ENCODE measurements at regions not wholly inside any gene's neighbourhood (a gene's known extent, or its start where the extent isn't known, plus 50 kb on each side); places are given as distances from the start of the nearest gene placed in this dataset.

GRCh38 chr16:76800196-76800595, 390.8 kb upstream of the MON1B start:
- no peak overlapping the region for H3K4me3 Mint-ChIP-seq
- H3K36me3 Mint-ChIP-seq: no peaks in the 10 kb centered on the region
- no peak for DNase-seq
- no peak for ATAC-seq (ENCODE audit: low read depth)
- H3K4me1 Mint-ChIP-seq: no peaks in the 10 kb centered on the region
- H3K27me3 Mint-ChIP-seq: no peaks in the 10 kb centered on the region
- H3K27ac Mint-ChIP-seq: no peak overlapping the region
- POLR2A ChIA-PET: no interaction called here
- H3K9me3 Mint-ChIP-seq: peaks cover 5% of the 10 kb centered on the region

GRCh38 chr16:76801357-76801756, 389.6 kb upstream of the MON1B start:
- Mint-ChIP-seq H3K27me3 (no peaks in the 10 kb centered on the region), H3K27ac (no peak overlapping the region), H3K4me1 (no peaks in the 10 kb centered on the region), H3K4me3 (no peak overlapping the region), H3K9me3 (peaks cover 5% of the 10 kb centered on the region), H3K36me3 (no peaks in the 10 kb centered on the region)
- DNase-seq (no peak), ATAC-seq (ENCODE audit: low read depth) (no peak)
- POLR2A ChIA-PET: no interaction called here

- ATAC-seq (ENCODE audit: low read depth): no peak
- H3K4me1 Mint-ChIP-seq: no peaks in the 10 kb centered on the region
- no peaks in the 10 kb centered on the region for H3K36me3 Mint-ChIP-seq
- POLR2A ChIA-PET: no interaction called here
- H3K4me3 Mint-ChIP-seq: no peak overlapping the region
- H3K27ac Mint-ChIP-seq: no peak overlapping the region
- no peak for DNase-seq
- no peaks in the 10 kb centered on the region for H3K27me3 Mint-ChIP-seq
- peaks cover 4% of the 10 kb centered on the region for H3K9me3 Mint-ChIP-seq
Measured at GRCh38 chr16:76816475-76816874, 374.5 kb upstream of the MON1B start.

- Mint-ChIP-seq H3K27ac (no peak overlapping the region), H3K27me3 (no peaks in the 10 kb centered on the region), H3K4me3 (no peak overlapping the region), H3K9me3 (peaks cover 7% of the 10 kb centered on the region), H3K36me3 (no peaks in the 10 kb centered on the region), H3K4me1 (no peaks in the 10 kb centered on the region)
- POLR2A ChIA-PET: no interaction called here
- DNase-seq (no peak), ATAC-seq (ENCODE audit: low read depth) (no peak)
Measured at GRCh38 chr16:76818606-76819181, 372.3 kb upstream of the MON1B start.

- no peak for ATAC-seq (ENCODE audit: low read depth)
- H3K27ac Mint-ChIP-seq: no peak overlapping the region
Measured at GRCh38 chr16:76819226-76819916, 371.6 kb upstream of the MON1B start.

GRCh38 chr16:76824221-76824620, 366.8 kb upstream of the MON1B start:
- no peak for ATAC-seq (ENCODE audit: low read depth)
- POLR2A ChIA-PET: no interaction called here
- Mint-ChIP-seq H3K36me3 (no peaks in the 10 kb centered on the region), H3K27me3 (no peaks in the 10 kb centered on the region), H3K27ac (no peak overlapping the region), H3K9me3 (peaks cover 8% of the 10 kb centered on the region), H3K4me1 (no peaks in the 10 kb centered on the region), H3K4me3 (no peak overlapping the region)
- no peak for DNase-seq

More at GRCh38 chr16:76819226-76819916, 371.6 kb upstream of the MON1B start:
- no peaks in the 10 kb centered on the region for H3K27me3 Mint-ChIP-seq
- H3K9me3 Mint-ChIP-seq: peaks cover 8% of the 10 kb centered on the region
- H3K36me3 Mint-ChIP-seq: no peaks in the 10 kb centered on the region
- DNase-seq: no peak
- no peak overlapping the region for H3K4me3 Mint-ChIP-seq
- POLR2A ChIA-PET: no interaction called here
- H3K4me1 Mint-ChIP-seq: no peaks in the 10 kb centered on the region

GRCh38 chr16:76824791-76825190, 366.2 kb upstream of the MON1B start:
- H3K36me3 Mint-ChIP-seq: no peaks in the 10 kb centered on the region
- no peaks in the 10 kb centered on the region for H3K4me1 Mint-ChIP-seq
- ATAC-seq (ENCODE audit: low read depth) (no peak), DNase-seq (no peak)
- no peak overlapping the region for H3K27ac Mint-ChIP-seq
- POLR2A ChIA-PET: no interaction called here
- no peak overlapping the region for H3K4me3 Mint-ChIP-seq
- H3K27me3 Mint-ChIP-seq: no peaks in the 10 kb centered on the region
- H3K9me3 Mint-ChIP-seq: peaks cover 8% of the 10 kb centered on the region

- Mint-ChIP-seq H3K4me3 (no peak overlapping the region), H3K4me1 (no peaks in the 10 kb centered on the region), H3K9me3 (peaks cover 3% of the 10 kb centered on the region), H3K36me3 (no peaks in the 10 kb centered on the region), H3K27ac (no peak overlapping the region), H3K27me3 (no peaks in the 10 kb centered on the region)
- no peak for ATAC-seq (ENCODE audit: low read depth)
- no peak for DNase-seq
- POLR2A ChIA-PET: no interaction called here
Measured at GRCh38 chr16:76835339-76835738, 355.7 kb upstream of the MON1B start.

GRCh38 chr16:76835779-76836300, 355.1 kb upstream of the MON1B start:
- DNase-seq: no peak
- POLR2A ChIA-PET: no interaction called here
- no peaks in the 10 kb centered on the region for H3K27me3 Mint-ChIP-seq
- H3K4me3 Mint-ChIP-seq: no peak overlapping the region
- peaks cover 3% of the 10 kb centered on the region for H3K9me3 Mint-ChIP-seq
- no peak overlapping the region for H3K27ac Mint-ChIP-seq
- no peaks in the 10 kb centered on the region for H3K4me1 Mint-ChIP-seq
- ATAC-seq (ENCODE audit: low read depth): no peak
- no peaks in the 10 kb centered on the region for H3K36me3 Mint-ChIP-seq

- POLR2A ChIA-PET: no interaction called here
- no peaks in the 10 kb centered on the region for H3K4me1 Mint-ChIP-seq
- peaks cover 2% of the 10 kb centered on the region for H3K9me3 Mint-ChIP-seq
- no peak overlapping the region for H3K4me3 Mint-ChIP-seq
- no peak overlapping the region for H3K27ac Mint-ChIP-seq
- DNase-seq (no peak), ATAC-seq (ENCODE audit: low read depth) (no peak)
- H3K36me3 Mint-ChIP-seq: no peaks in the 10 kb centered on the region
- no peaks in the 10 kb centered on the region for H3K27me3 Mint-ChIP-seq
Measured at GRCh38 chr16:76837872-76838271, 353.1 kb upstream of the MON1B start.

GRCh38 chr16:76854234-76854633, 336.8 kb upstream of the MON1B start:
- POLR2A ChIA-PET: no interaction called here
- Mint-ChIP-seq H3K9me3 (no peaks in the 10 kb centered on the region), H3K27me3 (no peaks in the 10 kb centered on the region), H3K36me3 (no peaks in the 10 kb centered on the region), H3K4me1 (no peaks in the 10 kb centered on the region), H3K4me3 (no peak overlapping the region), H3K27ac (no peak overlapping the region)
- ATAC-seq (ENCODE audit: low read depth): no peak
- no peak for DNase-seq

GRCh38 chr16:76856112-76856511, 334.9 kb upstream of the MON1B start:
- ATAC-seq (ENCODE audit: low read depth): no peak
- Mint-ChIP-seq H3K9me3 (no peaks in the 10 kb centered on the region), H3K4me1 (no peaks in the 10 kb centered on the region), H3K4me3 (no peak overlapping the region), H3K27me3 (no peaks in the 10 kb centered on the region), H3K36me3 (no peaks in the 10 kb centered on the region), H3K27ac (no peak overlapping the region)
- POLR2A ChIA-PET: no interaction called here
- no peak for DNase-seq

- Mint-ChIP-seq H3K36me3 (no peaks in the 10 kb centered on the region), H3K4me3 (no peak overlapping the region), H3K4me1 (no peaks in the 10 kb centered on the region), H3K27me3 (no peaks in the 10 kb centered on the region), H3K9me3 (peaks cover 1% of the 10 kb centered on the region), H3K27ac (no peak overlapping the region)
- no peak for DNase-seq
- ATAC-seq (ENCODE audit: low read depth): no peak
- POLR2A ChIA-PET: no interaction called here
Measured at GRCh38 chr16:76857402-76857801, 333.6 kb upstream of the MON1B start.

- H3K4me1 Mint-ChIP-seq: no peaks in the 10 kb centered on the region
- H3K27ac Mint-ChIP-seq: no peak overlapping the region
- no peaks in the 10 kb centered on the region for H3K36me3 Mint-ChIP-seq
- H3K9me3 Mint-ChIP-seq: peaks cover 1% of the 10 kb centered on the region
- no peaks in the 10 kb centered on the region for H3K27me3 Mint-ChIP-seq
- H3K4me3 Mint-ChIP-seq: no peak overlapping the region
- POLR2A ChIA-PET: no interaction called here
- DNase-seq (no peak), ATAC-seq (ENCODE audit: low read depth) (no peak)
Measured at GRCh38 chr16:76862901-76863300, 328.1 kb upstream of the MON1B start.
